Lower leg skin (tissue), 3 donors: ENCODE measurements at regions not wholly inside any gene's neighbourhood (a gene's known extent, or its start where the extent isn't known, plus 50 kb on each side); places are given as distances from the start of the nearest gene placed in this dataset.

Experiments used
- CTCF ChIP-seq, 3 donors: fragments of 450-650 bp; IDR thresholded peaks; one replicate each; pipeline ENCODE4 v1.5.1; 2016; ENCODE audit warnings: antibody characterized with exemption in 3 of 3, mild to moderate bottlenecking in 3 of 3, moderate library complexity in 2 of 3
- POLR2A ChIP-seq, 2 donors: fragments of 450-650 bp; IDR thresholded peaks; one replicate each; pipeline ENCODE4 v1.6.1; 2016 to 2017; ENCODE audit warnings: antibody characterized with exemption in 2 of 2, mild to moderate bottlenecking in 1 of 2, moderate library complexity in 1 of 2

GRCh38 chr10:121185816-121186455 lies 334.8 kb downstream of the WDR11 start:
- no peak for TF ChIP-seq CTCF (IDR thresholded peaks at IDR 0.05)
- no peak for TF ChIP-seq POLR2A (IDR thresholded peaks at IDR 0.05)
